Mesothelial cell of epicardium (in vitro differentiated cells): ENCODE measurements at regions not wholly inside any gene's neighbourhood (a gene's known extent, or its start where the extent isn't known, plus 50 kb on each side); places are given as distances from the start of the nearest gene placed in this dataset.

Experiments used
- DNase-seq, 2 experiments: peaks; one replicate each; pipeline ENCODE4 v3.0.0; 2021; ENCODE audit warnings: low spot score in 2 of 2; ENCODE audit not compliant: unreplicated experiment in 2 of 2
- H3K27ac Mint-ChIP-seq: 2 replicates; pipeline ENCODE4 v1.8.0; 2021; ENCODE audit warnings: mixed read lengths
- H3K27me3 Mint-ChIP-seq: 2 replicates; pipeline ENCODE4 v1.8.0; 2021; ENCODE audit warnings: low read depth, mixed read lengths
- H3K36me3 Mint-ChIP-seq: 2 replicates; pipeline ENCODE4 v1.8.0; 2021; ENCODE audit warnings: mixed read lengths
- H3K4me1 Mint-ChIP-seq: 2 replicates; pipeline ENCODE4 v1.8.0; 2021; ENCODE audit warnings: mixed read lengths
- H3K4me3 Mint-ChIP-seq: 2 replicates; pipeline ENCODE4 v1.8.0; 2021; ENCODE audit warnings: mild to moderate bottlenecking, moderate library complexity, mixed read lengths
- H3K9me3 Mint-ChIP-seq: 2 replicates; pipeline ENCODE4 v1.8.0; 2021; ENCODE audit warnings: mixed read lengths
- TF ChIP-seq, protein P1 (sequence below): fragments of 200-600 bp; sonication (generic); IDR thresholded peaks from one replicate; pipeline ENCODE4 v1.5.0; 2021; ENCODE audit warnings: antibody characterized with exemption; ENCODE audit not compliant: unreplicated experiment

DNA sequence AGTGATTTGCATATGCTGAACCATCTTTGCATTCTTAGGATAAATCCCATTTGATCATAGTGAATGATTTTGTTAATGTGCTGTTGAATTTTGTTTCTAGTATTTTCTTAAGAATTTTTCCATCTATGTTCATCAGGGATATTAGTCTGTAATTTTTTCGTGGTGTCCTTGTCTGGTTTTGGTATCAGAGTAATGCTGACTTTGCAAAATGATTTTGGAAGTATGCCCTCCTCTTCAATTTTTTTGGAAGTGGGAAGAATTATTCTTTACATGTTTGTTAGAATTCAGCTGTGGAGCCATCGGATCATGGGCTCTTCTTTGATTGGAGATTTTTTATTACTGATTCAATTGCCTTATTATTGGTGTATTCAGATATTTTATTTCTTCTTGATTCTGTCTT is 54.0 kb upstream of the TRO start:
- DNase-seq = no peak
- Mint-ChIP-seq H3K4me3 (no peak overlapping the region), H3K36me3 (no peaks in the 10 kb centered on the region), H3K27me3 (peaks cover 2% of the 10 kb centered on the region), H3K9me3 (peaks cover 61% of the 10 kb centered on the region), H3K27ac (no peak overlapping the region), H3K4me1 (no peaks in the 10 kb centered on the region)
- TF ChIP-seq, protein P1, sequence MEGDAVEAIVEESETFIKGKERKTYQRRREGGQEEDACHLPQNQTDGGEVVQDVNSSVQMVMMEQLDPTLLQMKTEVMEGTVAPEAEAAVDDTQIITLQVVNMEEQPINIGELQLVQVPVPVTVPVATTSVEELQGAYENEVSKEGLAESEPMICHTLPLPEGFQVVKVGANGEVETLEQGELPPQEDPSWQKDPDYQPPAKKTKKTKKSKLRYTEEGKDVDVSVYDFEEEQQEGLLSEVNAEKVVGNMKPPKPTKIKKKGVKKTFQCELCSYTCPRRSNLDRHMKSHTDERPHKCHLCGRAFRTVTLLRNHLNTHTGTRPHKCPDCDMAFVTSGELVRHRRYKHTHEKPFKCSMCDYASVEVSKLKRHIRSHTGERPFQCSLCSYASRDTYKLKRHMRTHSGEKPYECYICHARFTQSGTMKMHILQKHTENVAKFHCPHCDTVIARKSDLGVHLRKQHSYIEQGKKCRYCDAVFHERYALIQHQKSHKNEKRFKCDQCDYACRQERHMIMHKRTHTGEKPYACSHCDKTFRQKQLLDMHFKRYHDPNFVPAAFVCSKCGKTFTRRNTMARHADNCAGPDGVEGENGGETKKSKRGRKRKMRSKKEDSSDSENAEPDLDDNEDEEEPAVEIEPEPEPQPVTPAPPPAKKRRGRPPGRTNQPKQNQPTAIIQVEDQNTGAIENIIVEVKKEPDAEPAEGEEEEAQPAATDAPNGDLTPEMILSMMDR = no peak
